Lung microvascular endothelial cell (primary cell): ENCODE measurements at regions not wholly inside any gene's neighbourhood (a gene's known extent, or its start where the extent isn't known, plus 50 kb on each side); places are given as distances from the start of the nearest gene placed in this dataset.
A peak's percentile ranks its signal among the peaks of the same experiment; 100 is the strongest.
"Not testable (repeated sequence)": the region's sequence is repeated elsewhere in the genome, so short reads cannot be mapped to it uniquely, and the experiment has no call there.

Experiments
- DNase-seq, 2 donors: peaks; one replicate each; pipeline versions ENCODE4 v3.0.0 to v3.0.0-alpha.2; 2010; ENCODE audit warnings: low read depth in 2 of 2

- DNase-seq = no peak
Observed at GRCh38 chr7:29619111-29619510, 55.5 kb downstream of the PRR15 start.

- DNase-seq = no peak
Observed at GRCh38 chr7:29619848-29620555, 56.4 kb downstream of the PRR15 start.

- no peak for DNase-seq
Observed at GRCh38 chr7:29620556-29620930, 56.9 kb downstream of the PRR15 start.

GRCh38 chr7:29622335-29623265 is 59.0 kb downstream of the PRR15 start:
- DNase-seq = peak; percentile 70 to 93

- DNase-seq = no peak
Observed at GRCh38 chr7:29623973-29624372, 60.3 kb downstream of the PRR15 start.

GRCh38 chr7:29626730-29627129 is 63.1 kb downstream of the PRR15 start:
- DNase-seq = no peak

- DNase-seq = no peak
Observed at GRCh38 chr7:29627631-29628030, 64.0 kb downstream of the PRR15 start.

- no peak for DNase-seq
Observed at GRCh38 chr7:29629507-29629906, 65.9 kb downstream of the PRR15 start.

GRCh38 chr7:29635067-29636008 is 71.7 kb downstream of the PRR15 start:
- peak; percentile 56 to 59 for DNase-seq

GRCh38 chr7:29636009-29636351 is 72.3 kb downstream of the PRR15 start:
- no peak for DNase-seq

- DNase-seq = no peak
Observed at GRCh38 chr7:29637374-29637773, 73.7 kb downstream of the PRR15 start.

- not testable (repeated sequence) for DNase-seq
Observed at GRCh38 chr7:29638841-29639240, 75.2 kb downstream of the PRR15 start.

GRCh38 chr7:29639386-29639785 is 75.8 kb downstream of the PRR15 start:
- DNase-seq = no peak

GRCh38 chr7:29639886-29640595 is 76.4 kb downstream of the PRR15 start:
- DNase-seq = no peak

- DNase-seq = no peak
Observed at GRCh38 chr7:29641651-29642050, 78.0 kb downstream of the PRR15 start.

- no peak for DNase-seq
Observed at GRCh38 chr7:29642494-29643155, 79.0 kb downstream of the PRR15 start.

GRCh38 chr7:29646116-29646515 is 82.5 kb downstream of the PRR15 start:
- DNase-seq = not testable (repeated sequence)

GRCh38 chr7:29647020-29647654 is 83.5 kb downstream of the PRR15 start:
- DNase-seq = no peak

- not testable (repeated sequence) for DNase-seq
Observed at GRCh38 chr7:29647691-29648210, 84.1 kb downstream of the PRR15 start.
